ENCODE measurements at regions not wholly inside any gene's neighbourhood (a gene's known extent, or its start where the extent isn't known, plus 50 kb on each side); places are given as distances from the start of the nearest gene placed in this dataset.

- Histone ChIP-seq H3K36me3 (ENCODE audit: control insufficient read depth, insufficient read depth, low read length) (no peaks in the 10 kb centered on the region), H3K14ac (replicated peaks; ENCODE audit: low read depth, low read length) (no peak overlapping the region), H4K91ac (ENCODE audit: insufficient read depth, low read depth, low read length) (no peak overlapping the region), H2AK9ac (replicated peaks; ENCODE audit: low read depth, low read length, poor library complexity) (no peak overlapping the region), H2BK120ac (ENCODE audit: low read depth, low read length) (no peak overlapping the region), H3K56ac (ENCODE audit: extremely low read depth, insufficient read depth, low read length) (no peak overlapping the region), H3K9me3 (ENCODE audit: control insufficient read depth, insufficient read depth, low read length) (no peaks in the 10 kb centered on the region), H2BK15ac (ENCODE audit: low read depth, low read length) (no peak overlapping the region), H2BK5ac (ENCODE audit: low read depth, low read length, poor library complexity, severe bottlenecking) (no peak overlapping the region), H3K23ac (ENCODE audit: low read depth, low read length) (no peak overlapping the region), H2AFZ (replicated peaks; ENCODE audit: low read length, poor library complexity) (no peak overlapping the region), H3K4me3 (ENCODE audit: insufficient read depth, low read depth, low read length) (no peak overlapping the region), H4K20me1 (ENCODE audit: insufficient read depth, low read length) (no peaks in the 10 kb centered on the region), H3K4me2 (ENCODE audit: low read depth, low read length) (no peak overlapping the region), H4K8ac (ENCODE audit: low read depth in 2 of 2, low read length in 2 of 2) (no peak overlapping the region), H3K9me1 (ENCODE audit: insufficient read depth, low read length) (no peaks in the 10 kb centered on the region), H3K27me3 (ENCODE audit: control insufficient read depth, insufficient read depth, low read length) (peaks cover 2% of the 10 kb centered on the region; the same call in 1 of the 2 replicates), H3K9ac (ENCODE audit: low read depth, low read length) (no peak overlapping the region), H2BK20ac (ENCODE audit: low read depth, low read length) (no peak overlapping the region), H3K4ac (ENCODE audit: low read depth, low read length) (no peak overlapping the region), H2AK5ac (ENCODE audit: low read depth, low read length) (no peak overlapping the region), H4K5ac (ENCODE audit: low read depth, low read length) (no peak overlapping the region), H3K79me1 (ENCODE audit: low read depth in 1 of 2, low read length in 2 of 2) (no peaks in the 10 kb centered on the region), H3K18ac (ENCODE audit: low read depth, low read length) (no peak overlapping the region), H3K27ac (ENCODE audit: insufficient read depth, low read length) (no peak overlapping the region), H3K4me1 (ENCODE audit: control insufficient read depth, insufficient read depth, low read length) (no peaks in the 10 kb centered on the region)
- BruUV-seq (replicated peaks), result no TSS peak
- DNase-seq (no peak), ATAC-seq (ENCODE audit: low read depth) (no peak)
- no CpG with 5 or more reads among the region's 1 CpG for WGBS, 2 experiments (ENCODE audit: extremely low coverage in 2 of 2, insufficient read length in 1 of 2)
- dilution Hi-C loops (cut with HindIII; ENCODE audit: low sequenced_read_pairs, unreplicated experiment), result no loop called here
- TF ChIP-seq NFE2L2 (IDR thresholded peaks at IDR 0.05; ENCODE audit: low read depth, low read length) (no peak), MAZ (IDR thresholded peaks at IDR 0.05; ENCODE audit: borderline replicate concordance, low read depth, low read length) (no peak), BHLHE40 (IDR thresholded peaks at IDR 0.05; ENCODE audit: low read depth, low read length) (no peak), MXI1 (IDR thresholded peaks at IDR 0.05; ENCODE audit: borderline replicate concordance, low read depth, low read length) (no peak), SMC3 (IDR thresholded peaks at IDR 0.05; ENCODE audit: low read depth, low read length) (no peak), CHD1 (IDR thresholded peaks at IDR 0.05; ENCODE audit: low read depth, low read length) (no peak), MAFK (IDR thresholded peaks at IDR 0.05; ENCODE audit: low read depth, low read length) (no peak), FOS (IDR thresholded peaks at IDR 0.05; ENCODE audit: low read depth, low read length) (no peak), POLR2A (IDR thresholded peaks at IDR 0.05; ENCODE audit: low read depth, low read length) (no peak), RAD21 (IDR thresholded peaks at IDR 0.05; ENCODE audit: low read length) (no peak), RCOR1 (IDR thresholded peaks at IDR 0.05; ENCODE audit: insufficient replicate concordance, low read length) (no peak), RFX5 (IDR thresholded peaks at IDR 0.05; ENCODE audit: low read depth, low read length) (no peak)
- TF ChIP-seq, protein P1, sequence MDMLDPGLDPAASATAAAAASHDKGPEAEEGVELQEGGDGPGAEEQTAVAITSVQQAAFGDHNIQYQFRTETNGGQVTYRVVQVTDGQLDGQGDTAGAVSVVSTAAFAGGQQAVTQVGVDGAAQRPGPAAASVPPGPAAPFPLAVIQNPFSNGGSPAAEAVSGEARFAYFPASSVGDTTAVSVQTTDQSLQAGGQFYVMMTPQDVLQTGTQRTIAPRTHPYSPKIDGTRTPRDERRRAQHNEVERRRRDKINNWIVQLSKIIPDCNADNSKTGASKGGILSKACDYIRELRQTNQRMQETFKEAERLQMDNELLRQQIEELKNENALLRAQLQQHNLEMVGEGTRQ (IDR thresholded peaks at IDR 0.05; ENCODE audit: low read depth, low read length), result no peak
- TF ChIP-seq, protein P2, sequence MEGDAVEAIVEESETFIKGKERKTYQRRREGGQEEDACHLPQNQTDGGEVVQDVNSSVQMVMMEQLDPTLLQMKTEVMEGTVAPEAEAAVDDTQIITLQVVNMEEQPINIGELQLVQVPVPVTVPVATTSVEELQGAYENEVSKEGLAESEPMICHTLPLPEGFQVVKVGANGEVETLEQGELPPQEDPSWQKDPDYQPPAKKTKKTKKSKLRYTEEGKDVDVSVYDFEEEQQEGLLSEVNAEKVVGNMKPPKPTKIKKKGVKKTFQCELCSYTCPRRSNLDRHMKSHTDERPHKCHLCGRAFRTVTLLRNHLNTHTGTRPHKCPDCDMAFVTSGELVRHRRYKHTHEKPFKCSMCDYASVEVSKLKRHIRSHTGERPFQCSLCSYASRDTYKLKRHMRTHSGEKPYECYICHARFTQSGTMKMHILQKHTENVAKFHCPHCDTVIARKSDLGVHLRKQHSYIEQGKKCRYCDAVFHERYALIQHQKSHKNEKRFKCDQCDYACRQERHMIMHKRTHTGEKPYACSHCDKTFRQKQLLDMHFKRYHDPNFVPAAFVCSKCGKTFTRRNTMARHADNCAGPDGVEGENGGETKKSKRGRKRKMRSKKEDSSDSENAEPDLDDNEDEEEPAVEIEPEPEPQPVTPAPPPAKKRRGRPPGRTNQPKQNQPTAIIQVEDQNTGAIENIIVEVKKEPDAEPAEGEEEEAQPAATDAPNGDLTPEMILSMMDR (conservative IDR thresholded peaks at IDR 0.05; ENCODE audit: low read depth, low read length), result no peak
- POLR2A ChIA-PET (ENCODE audit: unreplicated experiment), result no interaction called here
- in situ Hi-C loops (cut with MboI; ENCODE audit: low sequenced_read_pairs), result no loop called here
- CTCF ChIA-PET, result no interaction called here
- intact Hi-C loops (cut with micrococcal nuclease), result no loop called here
Measured at GRCh38 chrX:45681891-45682290, 481.2 kb upstream of the DIPK2B start.

Data from IMR-90 (cell line).